ENCODE measurements at regions not wholly inside any gene's neighbourhood (a gene's known extent, or its start where the extent isn't known, plus 50 kb on each side); places are given as distances from the start of the nearest gene placed in this dataset.

- no peaks in the 10 kb centered on the region for H3K36me3 Mint-ChIP-seq (ENCODE audit: low read depth)
- H3K27ac Mint-ChIP-seq, result no peak overlapping the region
- H3K4me3 Mint-ChIP-seq, result no peak overlapping the region
These were observed 80.5 kb downstream of the RDH14 start for GRCh38 chr2:18479947-18480369.

GRCh38 chr2:18477293-18477692, 83.2 kb downstream of the RDH14 start:
- no peaks in the 10 kb centered on the region for H3K36me3 Mint-ChIP-seq (ENCODE audit: low read depth)

More at GRCh38 chr2:18479947-18480369, 80.5 kb downstream of the RDH14 start:
- no peaks in the 10 kb centered on the region for H3K9me3 Mint-ChIP-seq
- no peaks in the 10 kb centered on the region for H3K4me1 Mint-ChIP-seq (ENCODE audit: low read depth)
- H3K27me3 Mint-ChIP-seq, result no peaks in the 10 kb centered on the region

GRCh38 chr2:18476484-18476883, 84.0 kb downstream of the RDH14 start:
- Mint-ChIP-seq H3K27me3 (peaks cover 12% of the 10 kb centered on the region), H3K27ac (no peak overlapping the region), H3K9me3 (no peaks in the 10 kb centered on the region), H3K4me3 (no peak overlapping the region), H3K4me1 (ENCODE audit: low read depth) (no peaks in the 10 kb centered on the region), H3K36me3 (ENCODE audit: low read depth) (no peaks in the 10 kb centered on the region)

More at GRCh38 chr2:18477293-18477692, 83.2 kb downstream of the RDH14 start:
- no peak overlapping the region for H3K27ac Mint-ChIP-seq
- H3K4me1 Mint-ChIP-seq (ENCODE audit: low read depth), result no peaks in the 10 kb centered on the region
- H3K4me3 Mint-ChIP-seq, result no peak overlapping the region
- peaks cover 12% of the 10 kb centered on the region for H3K27me3 Mint-ChIP-seq
- H3K9me3 Mint-ChIP-seq, result no peaks in the 10 kb centered on the region

- Mint-ChIP-seq H3K27ac (no peak overlapping the region), H3K36me3 (ENCODE audit: low read depth) (no peaks in the 10 kb centered on the region), H3K4me3 (no peak overlapping the region), H3K27me3 (peaks cover 14% of the 10 kb centered on the region), H3K9me3 (no peaks in the 10 kb centered on the region), H3K4me1 (ENCODE audit: low read depth) (no peaks in the 10 kb centered on the region)
These were observed 84.6 kb downstream of the RDH14 start for GRCh38 chr2:18475884-18476283.

- H3K9me3 Mint-ChIP-seq, result no peaks in the 10 kb centered on the region
- H3K27ac Mint-ChIP-seq, result no peak overlapping the region
- peaks cover 15% of the 10 kb centered on the region for H3K27me3 Mint-ChIP-seq
- no peaks in the 10 kb centered on the region for H3K4me1 Mint-ChIP-seq (ENCODE audit: low read depth)
- no peaks in the 10 kb centered on the region for H3K36me3 Mint-ChIP-seq (ENCODE audit: low read depth)
- H3K4me3 Mint-ChIP-seq, result no peak overlapping the region
These were observed 85.8 kb downstream of the RDH14 start for GRCh38 chr2:18474700-18475099.

- Mint-ChIP-seq H3K4me3 (no peak overlapping the region), H3K9me3 (no peaks in the 10 kb centered on the region), H3K36me3 (ENCODE audit: low read depth) (no peaks in the 10 kb centered on the region), H3K27me3 (peaks cover 18% of the 10 kb centered on the region), H3K27ac (no peak overlapping the region), H3K4me1 (ENCODE audit: low read depth) (no peaks in the 10 kb centered on the region)
These were observed 86.9 kb downstream of the RDH14 start for GRCh38 chr2:18473241-18474181.

GRCh38 chr2:18467749-18468360, 92.6 kb downstream of the RDH14 start:
- Mint-ChIP-seq H3K4me3 (no peak overlapping the region), H3K4me1 (ENCODE audit: low read depth) (no peaks in the 10 kb centered on the region), H3K27ac (no peak overlapping the region), H3K27me3 (peaks cover 25% of the 10 kb centered on the region), H3K9me3 (no peaks in the 10 kb centered on the region), H3K36me3 (ENCODE audit: low read depth) (no peaks in the 10 kb centered on the region)

GRCh38 chr2:18465979-18466378, 94.5 kb downstream of the RDH14 start:
- H3K36me3 Mint-ChIP-seq (ENCODE audit: low read depth), result no peaks in the 10 kb centered on the region
- no peak overlapping the region for H3K27ac Mint-ChIP-seq
- H3K4me3 Mint-ChIP-seq, result no peak overlapping the region
- no peaks in the 10 kb centered on the region for H3K4me1 Mint-ChIP-seq (ENCODE audit: low read depth)
- peaks cover 31% of the 10 kb centered on the region for H3K27me3 Mint-ChIP-seq
- H3K9me3 Mint-ChIP-seq, result no peaks in the 10 kb centered on the region

- no peaks in the 10 kb centered on the region for H3K36me3 Mint-ChIP-seq (ENCODE audit: low read depth)
- no peak overlapping the region for H3K4me3 Mint-ChIP-seq
- H3K27me3 Mint-ChIP-seq, result peaks cover 30% of the 10 kb centered on the region
- H3K9me3 Mint-ChIP-seq, result no peaks in the 10 kb centered on the region
- H3K27ac Mint-ChIP-seq, result no peak overlapping the region
- no peaks in the 10 kb centered on the region for H3K4me1 Mint-ChIP-seq (ENCODE audit: low read depth)
These were observed 95.5 kb downstream of the RDH14 start for GRCh38 chr2:18464913-18465312.

- H3K27ac Mint-ChIP-seq, result no peak overlapping the region
- H3K9me3 Mint-ChIP-seq, result peaks cover 4% of the 10 kb centered on the region
- H3K27me3 Mint-ChIP-seq, result peaks cover 33% of the 10 kb centered on the region
- H3K4me3 Mint-ChIP-seq, result no peak overlapping the region
- no peaks in the 10 kb centered on the region for H3K36me3 Mint-ChIP-seq (ENCODE audit: low read depth)
- H3K4me1 Mint-ChIP-seq (ENCODE audit: low read depth), result no peaks in the 10 kb centered on the region
These were observed 104.4 kb downstream of the RDH14 start for GRCh38 chr2:18456026-18456425.

GRCh38 chr2:18455236-18455862, 105.1 kb downstream of the RDH14 start:
- H3K36me3 Mint-ChIP-seq (ENCODE audit: low read depth), result no peaks in the 10 kb centered on the region
- no peaks in the 10 kb centered on the region for H3K4me1 Mint-ChIP-seq (ENCODE audit: low read depth)
- H3K27me3 Mint-ChIP-seq, result peaks cover 32% of the 10 kb centered on the region
- H3K4me3 Mint-ChIP-seq, result no peak overlapping the region
- H3K9me3 Mint-ChIP-seq, result peaks cover 4% of the 10 kb centered on the region
- no peak overlapping the region for H3K27ac Mint-ChIP-seq

GRCh38 chr2:18454692-18455235, 105.7 kb downstream of the RDH14 start:
- H3K36me3 Mint-ChIP-seq (ENCODE audit: low read depth), result no peaks in the 10 kb centered on the region
- H3K27ac Mint-ChIP-seq, result no peak overlapping the region
- H3K9me3 Mint-ChIP-seq, result peaks cover 2% of the 10 kb centered on the region
- H3K27me3 Mint-ChIP-seq, result peaks cover 30% of the 10 kb centered on the region
- H3K4me1 Mint-ChIP-seq (ENCODE audit: low read depth), result no peaks in the 10 kb centered on the region
- no peak overlapping the region for H3K4me3 Mint-ChIP-seq

GRCh38 chr2:18446715-18447114, 113.7 kb downstream of the RDH14 start:
- Mint-ChIP-seq H3K27ac (no peak overlapping the region), H3K4me3 (no peak overlapping the region), H3K36me3 (ENCODE audit: low read depth) (no peaks in the 10 kb centered on the region), H3K4me1 (ENCODE audit: low read depth) (no peaks in the 10 kb centered on the region), H3K9me3 (no peaks in the 10 kb centered on the region), H3K27me3 (peaks cover 35% of the 10 kb centered on the region)

GRCh38 chr2:18445433-18446320, 114.8 kb downstream of the RDH14 start:
- Mint-ChIP-seq H3K4me3 (no peak overlapping the region), H3K4me1 (ENCODE audit: low read depth) (no peaks in the 10 kb centered on the region), H3K27ac (no peak overlapping the region), H3K36me3 (ENCODE audit: low read depth) (no peaks in the 10 kb centered on the region), H3K27me3 (peaks cover 39% of the 10 kb centered on the region), H3K9me3 (no peaks in the 10 kb centered on the region)
